HG02678 (cell line): ENCODE measurements at regions not wholly inside any gene's neighbourhood (a gene's known extent, or its start where the extent isn't known, plus 50 kb on each side); places are given as distances from the start of the nearest gene placed in this dataset.
A peak's percentile ranks its signal among the peaks of the same experiment; 100 is the strongest.
"Not testable (repeated sequence)": the region's sequence is repeated elsewhere in the genome, so short reads cannot be mapped to it uniquely, and the experiment has no call there.

Source experiments
- ATAC-seq: cut with Tn5 transposase; IDR thresholded peaks from one replicate; pipeline ENCODE4 v1.9.1; 2021; ENCODE audit warnings: mild to moderate bottlenecking, moderate library complexity; ENCODE audit not compliant: unreplicated experiment

- no peak for ATAC-seq
Observed at GRCh38 chr14:45633220-45633984, 380.4 kb upstream of the MIS18BP1 start.

GRCh38 chr14:45621731-45622130 is 368.7 kb upstream of the MIS18BP1 start:
- no peak for ATAC-seq

- ATAC-seq, result no peak
Observed at GRCh38 chr14:45619831-45620230, 366.8 kb upstream of the MIS18BP1 start.

GRCh38 chr14:45610318-45610717 is 357.3 kb upstream of the MIS18BP1 start:
- no peak for ATAC-seq

- no peak for ATAC-seq
Observed at GRCh38 chr14:45587142-45587541, 334.1 kb upstream of the MIS18BP1 start.

- ATAC-seq, result no peak
Observed at GRCh38 chr14:45559626-45560025, 306.6 kb upstream of the MIS18BP1 start.

- ATAC-seq, result no peak
Observed at GRCh38 chr14:45558183-45558582, 305.2 kb upstream of the MIS18BP1 start.

GRCh38 chr14:45553981-45554380 is 301.0 kb upstream of the MIS18BP1 start:
- ATAC-seq, result no peak

GRCh38 chr14:45551240-45551820 is 298.3 kb upstream of the MIS18BP1 start:
- not testable (repeated sequence) for ATAC-seq

GRCh38 chr14:45531022-45531421 is 278.0 kb upstream of the MIS18BP1 start:
- ATAC-seq, result no peak

GRCh38 chr14:45526715-45527549 is 273.9 kb upstream of the MIS18BP1 start:
- ATAC-seq, result peak; percentile 66

GRCh38 chr14:45519766-45520165 is 266.8 kb upstream of the MIS18BP1 start:
- ATAC-seq, result no peak

- no peak for ATAC-seq
Observed at GRCh38 chr14:45492876-45493275, 239.9 kb upstream of the MIS18BP1 start.

- ATAC-seq, result no peak
Observed at GRCh38 chr14:45491914-45492313, 238.9 kb upstream of the MIS18BP1 start.

GRCh38 chr14:45486599-45486998 is 233.6 kb upstream of the MIS18BP1 start:
- ATAC-seq, result no peak

- no peak for ATAC-seq
Observed at GRCh38 chr14:45467023-45467422, 214.0 kb upstream of the MIS18BP1 start.

- no peak for ATAC-seq
Observed at GRCh38 chr14:45434221-45434620, 181.2 kb upstream of the MIS18BP1 start.

GRCh38 chr14:45426685-45427282 is 173.8 kb upstream of the MIS18BP1 start:
- peak; percentile 73 for ATAC-seq

GRCh38 chr14:45406942-45407341 is 153.9 kb upstream of the MIS18BP1 start:
- ATAC-seq, result no peak

- ATAC-seq, result no peak
Observed at GRCh38 chr14:45400950-45401640, 148.1 kb upstream of the MIS18BP1 start.

- no peak for ATAC-seq
Observed at GRCh38 chr14:45400509-45400908, 147.5 kb upstream of the MIS18BP1 start.
